ENCODE measurements at regions not wholly inside any gene's neighbourhood (a gene's known extent, or its start where the extent isn't known, plus 50 kb on each side); places are given as distances from the start of the nearest gene placed in this dataset.
"Not testable (repeated sequence)": the region's sequence is repeated elsewhere in the genome, so short reads cannot be mapped to it uniquely, and the experiment has no call there.

- Histone ChIP-seq H3K9me3 (no peaks in the 10 kb centered on the region), H3K36me3 (no peaks in the 10 kb centered on the region), H3K4me1 (no peaks in the 10 kb centered on the region), H3K4me3 (no peak overlapping the region), H3K27me3 (no peaks in the 10 kb centered on the region), H3K27ac (no peak overlapping the region)
- TF ChIP-seq, protein P1, sequence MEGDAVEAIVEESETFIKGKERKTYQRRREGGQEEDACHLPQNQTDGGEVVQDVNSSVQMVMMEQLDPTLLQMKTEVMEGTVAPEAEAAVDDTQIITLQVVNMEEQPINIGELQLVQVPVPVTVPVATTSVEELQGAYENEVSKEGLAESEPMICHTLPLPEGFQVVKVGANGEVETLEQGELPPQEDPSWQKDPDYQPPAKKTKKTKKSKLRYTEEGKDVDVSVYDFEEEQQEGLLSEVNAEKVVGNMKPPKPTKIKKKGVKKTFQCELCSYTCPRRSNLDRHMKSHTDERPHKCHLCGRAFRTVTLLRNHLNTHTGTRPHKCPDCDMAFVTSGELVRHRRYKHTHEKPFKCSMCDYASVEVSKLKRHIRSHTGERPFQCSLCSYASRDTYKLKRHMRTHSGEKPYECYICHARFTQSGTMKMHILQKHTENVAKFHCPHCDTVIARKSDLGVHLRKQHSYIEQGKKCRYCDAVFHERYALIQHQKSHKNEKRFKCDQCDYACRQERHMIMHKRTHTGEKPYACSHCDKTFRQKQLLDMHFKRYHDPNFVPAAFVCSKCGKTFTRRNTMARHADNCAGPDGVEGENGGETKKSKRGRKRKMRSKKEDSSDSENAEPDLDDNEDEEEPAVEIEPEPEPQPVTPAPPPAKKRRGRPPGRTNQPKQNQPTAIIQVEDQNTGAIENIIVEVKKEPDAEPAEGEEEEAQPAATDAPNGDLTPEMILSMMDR (IDR thresholded peaks at IDR 0.05), result no peak
- TF ChIP-seq POLR2A (IDR thresholded peaks at IDR 0.05), result no peak
- intact Hi-C loops (cut with DNase I; ENCODE audit: low total_unique reads), result no loop called here
- no peak for DNase-seq
These were observed 284.8 kb upstream of the GRAMD2B start for GRCh38 chr5:126138281-126138931.

- no peaks in the 10 kb centered on the region for H3K4me1 ChIP-seq
- no peaks in the 10 kb centered on the region for H3K36me3 ChIP-seq
- no peak overlapping the region for H3K27ac ChIP-seq
- no peak for DNase-seq
- H3K27me3 ChIP-seq, result no peaks in the 10 kb centered on the region
- no peak overlapping the region for H3K4me3 ChIP-seq
- intact Hi-C loops (cut with DNase I; ENCODE audit: low total_unique reads), result no loop called here
- TF ChIP-seq POLR2A (IDR thresholded peaks at IDR 0.05), result no peak
- TF ChIP-seq, protein P1 (IDR thresholded peaks at IDR 0.05), result no peak
- no peaks in the 10 kb centered on the region for H3K9me3 ChIP-seq
These were observed 284.1 kb upstream of the GRAMD2B start for GRCh38 chr5:126139086-126139485.

- Histone ChIP-seq H3K27ac (no peak overlapping the region), H3K4me1 (no peaks in the 10 kb centered on the region), H3K9me3 (no peaks in the 10 kb centered on the region), H3K36me3 (no peaks in the 10 kb centered on the region), H3K4me3 (no peak overlapping the region), H3K27me3 (no peaks in the 10 kb centered on the region)
- TF ChIP-seq POLR2A (IDR thresholded peaks at IDR 0.05), result no peak
- TF ChIP-seq, protein P1 (IDR thresholded peaks at IDR 0.05), result no peak
- intact Hi-C loops (cut with DNase I; ENCODE audit: low total_unique reads), result no loop called here
- no peak for DNase-seq
These were observed 283.4 kb upstream of the GRAMD2B start for GRCh38 chr5:126139773-126140172.

- Histone ChIP-seq H3K27ac (no peak overlapping the region), H3K4me1 (no peaks in the 10 kb centered on the region), H3K4me3 (no peak overlapping the region), H3K36me3 (no peaks in the 10 kb centered on the region), H3K27me3 (no peaks in the 10 kb centered on the region), H3K9me3 (no peaks in the 10 kb centered on the region)
- TF ChIP-seq POLR2A (IDR thresholded peaks at IDR 0.05), result no peak
- TF ChIP-seq, protein P1 (IDR thresholded peaks at IDR 0.05), result no peak
- DNase-seq, result no peak
- intact Hi-C loops (cut with DNase I; ENCODE audit: low total_unique reads), result no loop called here
These were observed 279.6 kb upstream of the GRAMD2B start for GRCh38 chr5:126143622-126144021.

DNA sequence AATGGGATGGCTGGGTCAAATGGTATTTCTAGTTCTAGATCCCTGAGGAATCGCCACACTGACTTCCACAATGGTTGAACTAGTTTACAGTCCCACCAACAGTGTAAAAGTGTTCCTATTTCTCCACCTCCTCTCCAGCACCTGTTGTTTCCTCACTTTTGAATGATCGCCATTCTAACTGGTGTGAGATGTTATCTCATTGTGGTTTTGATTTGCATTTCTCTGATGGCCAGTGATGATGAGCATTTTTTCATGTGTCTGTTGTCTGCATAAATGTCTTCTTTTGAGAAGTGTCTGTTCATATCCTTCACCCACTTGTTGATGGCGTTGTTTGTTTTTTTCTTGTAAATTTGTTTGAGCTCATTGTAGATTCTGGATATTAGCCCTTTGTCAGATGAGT lies 272.9 kb upstream of the GRAMD2B start:
- H3K36me3 ChIP-seq; intact Hi-C loops (cut with DNase I; ENCODE audit: low total_unique reads): not testable (repeated sequence)

DNA sequence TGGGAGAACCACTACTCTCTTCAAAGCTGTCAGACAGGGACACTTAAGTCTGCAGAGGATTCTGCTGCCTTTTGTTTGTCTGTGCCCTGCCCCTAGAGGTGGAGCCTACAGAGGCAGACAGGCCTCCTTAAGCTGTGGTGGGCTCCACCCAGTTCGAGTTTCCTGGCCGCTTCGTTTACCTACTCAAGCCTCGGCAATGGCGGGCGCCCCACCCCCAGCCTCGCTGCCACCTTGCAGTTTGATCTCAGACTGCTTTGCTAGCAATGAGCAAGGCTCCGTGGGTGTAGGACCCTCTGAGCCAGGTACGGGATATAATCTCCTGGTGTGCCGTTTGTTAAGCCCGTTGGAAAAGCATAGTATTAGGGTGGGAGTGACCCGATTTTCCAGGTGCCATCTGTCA lies 267.9 kb upstream of the GRAMD2B start:
- H3K27me3 ChIP-seq; H3K27ac ChIP-seq; H3K4me3 ChIP-seq; DNase-seq; H3K4me1 ChIP-seq; intact Hi-C loops (cut with DNase I; ENCODE audit: low total_unique reads); H3K9me3 ChIP-seq; H3K36me3 ChIP-seq: not testable (repeated sequence)

More for the DNA sequence above, 272.9 kb upstream of the GRAMD2B start:
- not testable (repeated sequence) for H3K9me3 ChIP-seq, H3K27ac ChIP-seq, H3K27me3 ChIP-seq, H3K4me1 ChIP-seq, H3K4me3 ChIP-seq, DNase-seq
